ENCODE measurements at regions not wholly inside any gene's neighbourhood (a gene's known extent, or its start where the extent isn't known, plus 50 kb on each side); places are given as distances from the start of the nearest gene placed in this dataset.

GRCh38 chr5:138656916-138657315 lies 81.7 kb upstream of the HSPA9 start:
- TF ChIP-seq CTCF (conservative IDR thresholded peaks at IDR 0.05; ENCODE audit: low read length) (no peak), EZH2phosphoT487 (IDR thresholded peaks at IDR 0.05; ENCODE audit: borderline replicate concordance, low read depth, low read length) (no peak)

Data from OCI-LY7 (cell line).